ENCODE measurements at regions not wholly inside any gene's neighbourhood (a gene's known extent, or its start where the extent isn't known, plus 50 kb on each side); places are given as distances from the start of the nearest gene placed in this dataset.

DNA sequence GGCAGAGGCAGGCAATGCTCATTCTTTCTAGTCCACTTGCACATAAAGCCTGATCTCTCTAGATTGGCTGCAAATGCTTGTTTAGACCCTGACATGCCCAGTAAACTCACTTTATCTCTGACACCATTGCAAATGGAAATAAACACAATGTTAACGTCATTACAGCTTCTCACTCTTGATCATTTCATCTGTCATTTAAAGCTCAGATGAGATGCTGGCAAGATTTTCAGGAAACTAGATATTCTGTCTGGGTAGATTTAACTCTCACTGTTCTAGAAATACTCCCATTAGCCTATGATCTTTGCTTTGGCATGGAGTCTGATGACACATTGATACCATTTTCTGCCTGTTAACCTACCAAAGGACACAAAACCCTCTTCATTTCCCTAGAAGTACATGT is 320.7 kb upstream of the HNRNPA3 start:
- H3K27ac ChIP-seq (ENCODE audit: extremely low read length, insufficient read depth, low read length), result no peak overlapping the region
- intact Hi-C loops (cut with micrococcal nuclease; ENCODE audit: unreplicated experiment), result no loop called here
- DNase-seq (ENCODE audit: low spot score) (no peak), ATAC-seq (no peak), FAIRE-seq (no peak)
- TF ChIP-seq EP300 (IDR thresholded peaks at IDR 0.05; ENCODE audit: low read depth in 2 of 2, low read length in 2 of 2) (no peak), EP300 (CRISPR knock-in tag; IDR thresholded peaks at IDR 0.05; ENCODE audit: borderline replicate concordance) (no peak), GPN1 (CRISPR knock-in tag; IDR thresholded peaks at IDR 0.05; ENCODE audit: borderline replicate concordance) (no peak), HES4 (CRISPR knock-in tag; IDR thresholded peaks at IDR 0.05; ENCODE audit: borderline replicate concordance) (no peak), ZNF549 (CRISPR knock-in tag; IDR thresholded peaks at IDR 0.05) (no peak), ZNF224 (CRISPR knock-in tag; IDR thresholded peaks at IDR 0.05) (no peak), PCBP2 (optimal IDR thresholded peaks at IDR 0.05; ENCODE audit: low read depth, low read length, poor library complexity, severe bottlenecking) (no peak), TBP (CRISPR knock-in tag; IDR thresholded peaks at IDR 0.05) (no peak), ZKSCAN5 (CRISPR knock-in tag; IDR thresholded peaks at IDR 0.05) (no peak), SUZ12 (IDR thresholded peaks at IDR 0.05; ENCODE audit: low read depth, low read length) (no peak), NR2F1 (CRISPR knock-in tag; IDR thresholded peaks at IDR 0.05) (no peak), ZNF251 (CRISPR knock-in tag; IDR thresholded peaks at IDR 0.05) (no peak), ZSCAN29 (CRISPR knock-in tag; conservative IDR thresholded peaks at IDR 0.05) (no peak), PHF5A (CRISPR knock-in tag; IDR thresholded peaks at IDR 0.05; ENCODE audit: low read depth, unreplicated experiment) (no peak), TP53 (CRISPR knock-in tag; conservative IDR thresholded peaks at IDR 0.05) (no peak), ZC3H4 (CRISPR knock-in tag; IDR thresholded peaks at IDR 0.05; ENCODE audit: borderline replicate concordance) (no peak), KLF13 (CRISPR knock-in tag; IDR thresholded peaks at IDR 0.05) (no peak), ATF7-NPFF (CRISPR knock-in tag; IDR thresholded peaks at IDR 0.05; ENCODE audit: low read depth) (no peak), ETV5 (CRISPR knock-in tag; IDR thresholded peaks at IDR 0.05; ENCODE audit: borderline replicate concordance) (no peak)
- TF ChIP-seq, protein P1, sequence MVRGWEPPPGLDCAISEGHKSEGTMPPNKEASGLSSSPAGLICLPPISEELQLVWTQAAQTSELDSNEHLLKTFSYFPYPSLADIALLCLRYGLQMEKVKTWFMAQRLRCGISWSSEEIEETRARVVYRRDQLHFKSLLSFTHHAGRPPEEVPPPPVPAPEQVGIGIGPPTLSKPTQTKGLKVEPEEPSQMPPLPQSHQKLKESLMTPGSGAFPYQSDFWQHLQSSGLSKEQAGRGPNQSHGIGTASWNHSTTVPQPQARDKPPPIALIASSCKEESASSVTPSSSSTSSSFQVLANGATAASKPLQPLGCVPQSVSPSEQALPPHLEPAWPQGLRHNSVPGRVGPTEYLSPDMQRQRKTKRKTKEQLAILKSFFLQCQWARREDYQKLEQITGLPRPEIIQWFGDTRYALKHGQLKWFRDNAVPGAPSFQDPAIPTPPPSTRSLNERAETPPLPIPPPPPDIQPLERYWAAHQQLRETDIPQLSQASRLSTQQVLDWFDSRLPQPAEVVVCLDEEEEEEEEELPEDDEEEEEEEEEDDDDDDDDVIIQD (CRISPR knock-in tag; IDR thresholded peaks at IDR 0.05; ENCODE audit: low read depth), result no peak
- TF ChIP-seq, protein P2, sequence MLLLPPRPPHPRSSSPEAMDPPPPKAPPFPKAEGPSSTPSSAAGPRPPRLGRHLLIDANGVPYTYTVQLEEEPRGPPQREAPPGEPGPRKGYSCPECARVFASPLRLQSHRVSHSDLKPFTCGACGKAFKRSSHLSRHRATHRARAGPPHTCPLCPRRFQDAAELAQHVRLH (CRISPR knock-in tag; IDR thresholded peaks at IDR 0.05; ENCODE audit: borderline replicate concordance, low read depth), result no peak
- WGBS (ENCODE audit: low lambda C conversion rate), result 0% methylated on average over 1 of the region's 1 CpG
- no peaks in the 10 kb centered on the region for H3K4me1 ChIP-seq (ENCODE audit: insufficient read depth, low read length)
- BruUV-seq (replicated peaks), result no TSS peak
- H2AFZ ChIP-seq (ENCODE audit: low read length), result no peak overlapping the region
- H3K4me2 ChIP-seq (ENCODE audit: low read depth, low read length), result no peak overlapping the region
- H3K9me3 ChIP-seq (ENCODE audit: low read length), result no peaks in the 10 kb centered on the region
- in situ Hi-C loops (cut with HindIII; ENCODE audit: extremely low pct_ligation_motif_present, low pct_unique_long_range_greater_than_20kb), result no loop called here
- no peak overlapping the region for H3K4me3 ChIP-seq (replicated peaks in 1 of 3; ENCODE audit: insufficient read depth in 1 of 3, low read depth in 2 of 3, low read length in 3 of 3)
- ChIA-PET CTCF (ENCODE audit: low intra/inter-chr PET ratio, low total read pairs) (no interaction called here), POLR2A (no interaction called here)
- H4K20me1 ChIP-seq (ENCODE audit: insufficient read depth, low read length), result no peaks in the 10 kb centered on the region
- H3K79me2 ChIP-seq (ENCODE audit: insufficient read depth, low read length), result no peaks in the 10 kb centered on the region
- no peaks in the 10 kb centered on the region for H3K36me3 ChIP-seq (replicated peaks in 1 of 2; ENCODE audit: control insufficient read depth in 1 of 2, insufficient read depth in 2 of 2, low read length in 2 of 2)
- no peak overlapping the region for H3K9ac ChIP-seq (ENCODE audit: insufficient read depth, low read depth, low read length)
- H3K27me3 ChIP-seq (ENCODE audit: control insufficient read depth in 1 of 2, insufficient read depth in 2 of 2, low read length in 2 of 2), result peaks cover 0 to 1% of the 10 kb centered on the region in 2 experiments; a peak in 1 of 5 replicates

All from HepG2 (cell line).